ENCODE measurements at regions not wholly inside any gene's neighbourhood (a gene's known extent, or its start where the extent isn't known, plus 50 kb on each side); places are given as distances from the start of the nearest gene placed in this dataset.

- TF ChIP-seq CTCF (IDR thresholded peaks at IDR 0.05): no peak
- no peak for TF ChIP-seq ZFX (IDR thresholded peaks at IDR 0.05; ENCODE audit: borderline replicate concordance)
Observed at GRCh38 chr5:89904442-89904841, 505.1 kb downstream of the CETN3 start.
